Adrenal gland (tissue), 5 donors: ENCODE measurements at regions not wholly inside any gene's neighbourhood (a gene's known extent, or its start where the extent isn't known, plus 50 kb on each side); places are given as distances from the start of the nearest gene placed in this dataset.

Source experiments
- POLR2A ChIP-seq, 2 donors: fragments of 450-650 bp; IDR thresholded peaks; one replicate each; pipeline ENCODE4 v1.6.1; 2017; ENCODE audit warnings: antibody characterized with exemption in 2 of 2, mild to moderate bottlenecking in 2 of 2, moderate library complexity in 1 of 2
- TF ChIP-seq, protein P1 (sequence below), 6 experiments: fragments of 450-650 bp in 4 of 6; fragments of 200-600 bp in 2 of 6; sonication (generic) in 1 of 6; IDR thresholded peaks; 1 replicate in 5 of 6; 2 replicates in 1 of 6; pipeline versions ENCODE4 v1.5.1 to v1.8.0; 2016 to 2021; ENCODE audit warnings: antibody characterized with exemption in 6 of 6, mild to moderate bottlenecking in 2 of 6, moderate library complexity in 1 of 6
- donor health status: DM: no; HTN: no; CAD: no.

GRCh38 chr22:22048318-22048942, 65.8 kb upstream of the TOP3B start:
- TF ChIP-seq, protein P1, sequence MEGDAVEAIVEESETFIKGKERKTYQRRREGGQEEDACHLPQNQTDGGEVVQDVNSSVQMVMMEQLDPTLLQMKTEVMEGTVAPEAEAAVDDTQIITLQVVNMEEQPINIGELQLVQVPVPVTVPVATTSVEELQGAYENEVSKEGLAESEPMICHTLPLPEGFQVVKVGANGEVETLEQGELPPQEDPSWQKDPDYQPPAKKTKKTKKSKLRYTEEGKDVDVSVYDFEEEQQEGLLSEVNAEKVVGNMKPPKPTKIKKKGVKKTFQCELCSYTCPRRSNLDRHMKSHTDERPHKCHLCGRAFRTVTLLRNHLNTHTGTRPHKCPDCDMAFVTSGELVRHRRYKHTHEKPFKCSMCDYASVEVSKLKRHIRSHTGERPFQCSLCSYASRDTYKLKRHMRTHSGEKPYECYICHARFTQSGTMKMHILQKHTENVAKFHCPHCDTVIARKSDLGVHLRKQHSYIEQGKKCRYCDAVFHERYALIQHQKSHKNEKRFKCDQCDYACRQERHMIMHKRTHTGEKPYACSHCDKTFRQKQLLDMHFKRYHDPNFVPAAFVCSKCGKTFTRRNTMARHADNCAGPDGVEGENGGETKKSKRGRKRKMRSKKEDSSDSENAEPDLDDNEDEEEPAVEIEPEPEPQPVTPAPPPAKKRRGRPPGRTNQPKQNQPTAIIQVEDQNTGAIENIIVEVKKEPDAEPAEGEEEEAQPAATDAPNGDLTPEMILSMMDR (IDR thresholded peaks at IDR 0.05): no peak
- TF ChIP-seq POLR2A (IDR thresholded peaks at IDR 0.05): no peak
